PFSK-1 (cell line): ENCODE measurements at regions not wholly inside any gene's neighbourhood (a gene's known extent, or its start where the extent isn't known, plus 50 kb on each side); places are given as distances from the start of the nearest gene placed in this dataset.

ENCODE experiments used
- FOXP2 ChIP-seq: optimal IDR thresholded peaks from 2 replicates; pipeline ENCODE3; 2011; ENCODE audit warnings: borderline replicate concordance, control low read depth, inconsistent platforms; ENCODE audit not compliant: insufficient read depth; ENCODE audit errors: extremely low read length, extremely low read depth
- POLR2AphosphoS5 ChIP-seq: IDR thresholded peaks from 2 replicates; pipeline ENCODE4 v1.6.1; 2012; ENCODE audit warnings: low read depth, mild to moderate bottlenecking, control low read depth, low read length, moderate library complexity
- REST ChIP-seq, 2 experiments: IDR thresholded peaks; 2 replicates each; pipeline versions ENCODE4 v1.6.1 to v1.8.0; 2011 to 2012; ENCODE audit warnings: low read depth in 2 of 2, low read length in 2 of 2, control low read depth in 1 of 2, inconsistent platforms in 1 of 2, mild to moderate bottlenecking in 1 of 2, moderate library complexity in 1 of 2; ENCODE audit not compliant: insufficient read depth in 1 of 2
- SIN3A ChIP-seq: IDR thresholded peaks from 2 replicates; pipeline ENCODE4 v1.6.1; 2012; ENCODE audit warnings: mild to moderate bottlenecking, low read length, moderate library complexity, borderline replicate concordance; ENCODE audit not compliant: insufficient read depth

GRCh38 chr20:47998736-47999135 is 213.5 kb upstream of the SULF2 start:
- TF ChIP-seq POLR2AphosphoS5, result no peak
- no peak for TF ChIP-seq FOXP2
- no peak for TF ChIP-seq REST (IDR thresholded peaks at IDR 0.05; ENCODE audit: insufficient read depth in 1 of 2, low read depth in 2 of 2, low read length in 2 of 2)
- TF ChIP-seq SIN3A, result no peak
